ENCODE measurements at regions not wholly inside any gene's neighbourhood (a gene's known extent, or its start where the extent isn't known, plus 50 kb on each side); places are given as distances from the start of the nearest gene placed in this dataset.

- Histone ChIP-seq H3K36me3 (ENCODE audit: insufficient read depth, insufficient read length, low read length) (no peaks in the 10 kb centered on the region), H3K9ac (ENCODE audit: insufficient read length, low read depth) (no peak overlapping the region), H3K4me3 (ENCODE audit: insufficient read length, low read depth) (no peak overlapping the region), H3K27me3 (ENCODE audit: insufficient read depth, insufficient read length) (no peaks in the 10 kb centered on the region), H3K4me1 (ENCODE audit: insufficient read depth, insufficient read length) (no peaks in the 10 kb centered on the region), H3K9me3 (ENCODE audit: insufficient read depth, low read length) (peaks cover 10% of the 10 kb centered on the region)
- no peak for TF ChIP-seq YY1 (IDR thresholded peaks at IDR 0.05; ENCODE audit: insufficient read depth, insufficient read length)
- no peak for TF ChIP-seq SUZ12 (IDR thresholded peaks at IDR 0.05; ENCODE audit: extremely low read depth, insufficient read depth, insufficient read length)
- TF ChIP-seq ZNF274 (IDR thresholded peaks at IDR 0.05; ENCODE audit: low read depth, low read length), result no peak
- no peak for DNase-seq (ENCODE audit: low read depth, low spot score)
These were observed 294.8 kb downstream of the HS3ST1 start for GRCh38 chr4:11133868-11134267.

- Histone ChIP-seq H3K4me3 (ENCODE audit: insufficient read length, low read depth) (no peak overlapping the region), H3K36me3 (ENCODE audit: insufficient read depth, insufficient read length, low read length) (no peaks in the 10 kb centered on the region), H3K4me1 (ENCODE audit: insufficient read depth, insufficient read length) (no peaks in the 10 kb centered on the region), H3K27me3 (ENCODE audit: insufficient read depth, insufficient read length) (no peaks in the 10 kb centered on the region), H3K9me3 (ENCODE audit: insufficient read depth, low read length) (peaks cover 10% of the 10 kb centered on the region), H3K9ac (ENCODE audit: insufficient read length, low read depth) (no peak overlapping the region)
- TF ChIP-seq YY1 (IDR thresholded peaks at IDR 0.05; ENCODE audit: insufficient read depth, insufficient read length), result no peak
- TF ChIP-seq SUZ12 (IDR thresholded peaks at IDR 0.05; ENCODE audit: extremely low read depth, insufficient read depth, insufficient read length), result no peak
- no peak for TF ChIP-seq ZNF274 (IDR thresholded peaks at IDR 0.05; ENCODE audit: low read depth, low read length)
- DNase-seq (ENCODE audit: low read depth, low spot score), result no peak
These were observed 296.2 kb downstream of the HS3ST1 start for GRCh38 chr4:11132478-11132877.

- Histone ChIP-seq H3K9ac (ENCODE audit: insufficient read length, low read depth) (no peak overlapping the region), H3K4me3 (ENCODE audit: insufficient read length, low read depth) (no peak overlapping the region), H3K36me3 (ENCODE audit: insufficient read depth, insufficient read length, low read length) (no peaks in the 10 kb centered on the region), H3K27me3 (ENCODE audit: insufficient read depth, insufficient read length) (no peaks in the 10 kb centered on the region), H3K4me1 (ENCODE audit: insufficient read depth, insufficient read length) (no peaks in the 10 kb centered on the region), H3K9me3 (ENCODE audit: insufficient read depth, low read length) (peaks cover 10% of the 10 kb centered on the region)
- TF ChIP-seq YY1 (IDR thresholded peaks at IDR 0.05; ENCODE audit: insufficient read depth, insufficient read length), result no peak
- DNase-seq (ENCODE audit: low read depth, low spot score), result no peak
These were observed 297.2 kb downstream of the HS3ST1 start for GRCh38 chr4:11131491-11131890.

DNA sequence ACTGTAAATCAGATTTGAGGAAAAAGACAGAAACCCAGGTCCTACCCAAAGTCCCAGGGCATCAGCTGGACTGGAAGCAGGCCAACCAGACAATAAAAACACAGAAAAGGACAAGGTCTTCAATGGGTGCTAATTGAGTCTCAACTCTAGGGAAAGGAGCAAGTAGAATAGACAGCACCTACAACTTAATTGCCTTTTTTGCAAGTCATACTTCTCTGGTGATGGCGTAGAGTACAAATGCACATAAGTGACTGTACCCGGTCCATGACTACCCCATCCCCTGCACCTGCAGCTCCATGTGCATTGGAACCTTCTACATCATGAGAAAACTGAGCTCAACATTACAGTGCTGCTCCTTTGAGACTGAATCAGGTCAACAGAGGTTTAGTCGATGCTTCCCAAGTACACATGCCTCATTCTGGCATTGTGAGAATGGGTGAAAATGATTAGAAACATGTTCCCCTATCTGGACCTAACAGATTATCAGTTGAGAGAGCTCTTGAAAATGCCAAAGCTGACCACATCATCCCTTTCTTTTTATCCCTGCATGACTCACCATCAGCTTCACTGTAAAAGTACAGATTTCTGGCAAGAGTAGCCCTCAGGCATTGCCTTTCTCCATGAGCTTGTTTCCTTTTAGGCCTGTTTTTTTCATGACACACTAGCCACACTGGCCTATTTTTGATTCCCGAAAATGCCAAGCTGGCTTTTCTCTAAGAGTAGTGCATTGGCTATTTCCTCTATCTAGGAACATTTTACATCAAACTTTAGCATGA, 298.3 kb downstream of the HS3ST1 start:
- no peaks in the 10 kb centered on the region for H3K4me1 ChIP-seq (ENCODE audit: insufficient read depth, insufficient read length)
- no peaks in the 10 kb centered on the region for H3K27me3 ChIP-seq (ENCODE audit: insufficient read depth, insufficient read length)
- no peaks in the 10 kb centered on the region for H3K36me3 ChIP-seq (ENCODE audit: insufficient read depth, insufficient read length, low read length)
- no peak overlapping the region for H3K4me3 ChIP-seq (ENCODE audit: insufficient read length, low read depth)
- no peak for TF ChIP-seq SUZ12 (IDR thresholded peaks at IDR 0.05; ENCODE audit: extremely low read depth, insufficient read depth, insufficient read length)
- H3K9ac ChIP-seq (ENCODE audit: insufficient read length, low read depth), result no peak overlapping the region
- DNase-seq (ENCODE audit: low read depth, low spot score), result no peak
- H3K9me3 ChIP-seq (ENCODE audit: insufficient read depth, low read length), result peaks cover 10% of the 10 kb centered on the region

- H3K4me3 ChIP-seq (ENCODE audit: insufficient read length, low read depth), result no peak overlapping the region
- DNase-seq (ENCODE audit: low read depth, low spot score), result no peak
- H3K36me3 ChIP-seq (ENCODE audit: insufficient read depth, insufficient read length, low read length), result no peaks in the 10 kb centered on the region
- TF ChIP-seq SUZ12 (IDR thresholded peaks at IDR 0.05; ENCODE audit: extremely low read depth, insufficient read depth, insufficient read length) (no peak), YY1 (IDR thresholded peaks at IDR 0.05; ENCODE audit: insufficient read depth, insufficient read length) (no peak), ZNF274 (IDR thresholded peaks at IDR 0.05; ENCODE audit: low read depth, low read length) (no peak)
- no peaks in the 10 kb centered on the region for H3K4me1 ChIP-seq (ENCODE audit: insufficient read depth, insufficient read length)
- no peak overlapping the region for H3K9ac ChIP-seq (ENCODE audit: insufficient read length, low read depth)
- H3K27me3 ChIP-seq (ENCODE audit: insufficient read depth, insufficient read length), result no peaks in the 10 kb centered on the region
- H3K9me3 ChIP-seq (ENCODE audit: insufficient read depth, low read length), result no peaks in the 10 kb centered on the region
These were observed 308.3 kb downstream of the HS3ST1 start for GRCh38 chr4:11120435-11120834.

DNA sequence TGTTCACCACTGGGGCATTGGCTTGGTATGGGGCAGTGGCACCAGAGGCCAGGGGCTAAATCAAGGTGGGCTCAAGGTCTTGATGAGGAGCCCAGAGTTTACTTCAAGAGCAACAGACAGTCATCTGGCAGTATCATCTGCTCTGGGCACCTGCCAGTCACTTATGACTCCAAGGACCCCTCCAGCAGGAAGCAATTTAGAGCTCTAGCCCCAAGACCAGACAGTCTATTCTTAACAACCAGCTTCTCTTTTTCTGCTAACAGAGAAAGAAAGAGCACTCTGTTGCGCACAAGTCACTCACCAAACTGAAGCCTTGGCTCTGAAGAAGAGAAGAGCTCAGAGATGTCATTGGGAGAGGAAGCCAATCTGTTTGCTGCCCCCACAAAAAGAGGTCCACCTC, 309.2 kb downstream of the HS3ST1 start:
- Histone ChIP-seq H3K27me3 (ENCODE audit: insufficient read depth, insufficient read length) (no peaks in the 10 kb centered on the region), H3K4me1 (ENCODE audit: insufficient read depth, insufficient read length) (no peaks in the 10 kb centered on the region), H3K9me3 (ENCODE audit: insufficient read depth, low read length) (no peaks in the 10 kb centered on the region), H3K36me3 (ENCODE audit: insufficient read depth, insufficient read length, low read length) (no peaks in the 10 kb centered on the region), H3K9ac (ENCODE audit: insufficient read length, low read depth) (no peak overlapping the region), H3K4me3 (ENCODE audit: insufficient read length, low read depth) (no peak overlapping the region)
- TF ChIP-seq YY1 (IDR thresholded peaks at IDR 0.05; ENCODE audit: insufficient read depth, insufficient read length), result no peak
- no peak for TF ChIP-seq ZNF274 (IDR thresholded peaks at IDR 0.05; ENCODE audit: low read depth, low read length)
- TF ChIP-seq SUZ12 (IDR thresholded peaks at IDR 0.05; ENCODE audit: extremely low read depth, insufficient read depth, insufficient read length), result no peak
- DNase-seq (ENCODE audit: low read depth, low spot score), result no peak

GRCh38 chr4:11118513-11118912, 310.2 kb downstream of the HS3ST1 start:
- no peak for DNase-seq (ENCODE audit: low read depth, low spot score)
- Histone ChIP-seq H3K9me3 (ENCODE audit: insufficient read depth, low read length) (no peaks in the 10 kb centered on the region), H3K27me3 (ENCODE audit: insufficient read depth, insufficient read length) (no peaks in the 10 kb centered on the region), H3K36me3 (ENCODE audit: insufficient read depth, insufficient read length, low read length) (no peaks in the 10 kb centered on the region), H3K4me3 (ENCODE audit: insufficient read length, low read depth) (no peak overlapping the region), H3K4me1 (ENCODE audit: insufficient read depth, insufficient read length) (no peaks in the 10 kb centered on the region), H3K9ac (ENCODE audit: insufficient read length, low read depth) (no peak overlapping the region)
- no peak for TF ChIP-seq YY1 (IDR thresholded peaks at IDR 0.05; ENCODE audit: insufficient read depth, insufficient read length)
- no peak for TF ChIP-seq ZNF274 (IDR thresholded peaks at IDR 0.05; ENCODE audit: low read depth, low read length)
- TF ChIP-seq SUZ12 (IDR thresholded peaks at IDR 0.05; ENCODE audit: extremely low read depth, insufficient read depth, insufficient read length), result no peak

Data from NT2/D1 (cell line).